Neural cell (in vitro differentiated cells): ENCODE measurements at regions not wholly inside any gene's neighbourhood (a gene's known extent, or its start where the extent isn't known, plus 50 kb on each side); places are given as distances from the start of the nearest gene placed in this dataset.

Experiments
- H2AFZ ChIP-seq: fragments of 200-600, 300-800 bp; sonication (generic), shearing (Covaris generic); 2 replicates; pipeline ENCODE4 v1.6.0; 2014; ENCODE audit warnings: low read depth, mild to moderate bottlenecking, antibody characterized with exemption, low read length, moderate library complexity
- H3F3A ChIP-seq: fragments of 200-600 bp; shearing (Covaris generic); 2 replicates; pipeline ENCODE4 v1.6.1; 2016; ENCODE audit warnings: mild to moderate bottlenecking, moderate library complexity, mixed read lengths, antibody characterized with exemption, low read length; ENCODE audit not compliant: insufficient read depth, poor library complexity, severe bottlenecking
- H3K27ac ChIP-seq: fragments of 200-600, 300-800 bp; sonication (generic), shearing (Covaris generic); 2 replicates; pipeline ENCODE4 v1.5.1; 2014; ENCODE audit warnings: mild to moderate bottlenecking, low read length, moderate library complexity
- H3K27me3 ChIP-seq: fragments of 300-800, 200-600 bp; sonication (generic), shearing (Covaris generic); 2 replicates; pipeline ENCODE4 v1.6.0; 2014; ENCODE audit warnings: mild to moderate bottlenecking, low read depth, low read length, moderate library complexity; ENCODE audit not compliant: insufficient read depth
- H3K36me3 ChIP-seq: fragments of 300-800, 200-600 bp; sonication (generic), shearing (Covaris generic); 2 replicates; pipeline ENCODE4 v1.5.1; 2014; ENCODE audit warnings: mild to moderate bottlenecking, antibody characterized with exemption, low read length, moderate library complexity; ENCODE audit not compliant: insufficient read depth
- H3K4me2 ChIP-seq: fragments of 300-800, 200-600 bp; sonication (generic), shearing (Covaris generic); 2 replicates; pipeline ENCODE4 v1.6.0; 2014; ENCODE audit warnings: mild to moderate bottlenecking, low read length
- H3K4me3 ChIP-seq: fragments of 300-800, 200-600 bp; sonication (generic), shearing (Covaris generic); 2 replicates; pipeline ENCODE4 v1.5.1; 2014; ENCODE audit warnings: mild to moderate bottlenecking, low read length, moderate library complexity
- H3K79me2 ChIP-seq: fragments of 200-600 bp; shearing (Covaris generic); replicated peaks from 2 replicates; pipeline ENCODE4 v1.6.0; 2014; ENCODE audit warnings: mild to moderate bottlenecking, low read length, moderate library complexity; ENCODE audit not compliant: insufficient read depth
- H3K9ac ChIP-seq: fragments of 300-800, 200-600 bp; sonication (generic), shearing (Covaris generic); 2 replicates; pipeline ENCODE4 v1.6.1; 2016; ENCODE audit warnings: mild to moderate bottlenecking, low read length, mixed read lengths
- H3K9me2 ChIP-seq: fragments of 200-600 bp; shearing (Covaris generic); 2 replicates; pipeline ENCODE4 v1.6.1; 2016; ENCODE audit warnings: mild to moderate bottlenecking, low read length, mixed read lengths; ENCODE audit not compliant: insufficient read depth
- H3K9me3 ChIP-seq: fragments of 200-600, 300-800 bp; sonication (generic), shearing (Covaris generic); 2 replicates; pipeline ENCODE4 v1.6.1; 2016; ENCODE audit warnings: mild to moderate bottlenecking, mixed run types, low read length, moderate library complexity, mixed read lengths
- H4K20me1 ChIP-seq: fragments of 200-600 bp; shearing (Covaris generic); 2 replicates; pipeline ENCODE4 v1.6.1; 2016; ENCODE audit warnings: mild to moderate bottlenecking, mixed run types; ENCODE audit not compliant: insufficient read depth
- CTCF ChIP-seq: fragments of 450-650 bp; IDR thresholded peaks from 2 replicates; pipeline ENCODE4 v1.5.1; 2014; ENCODE audit warnings: antibody characterized with exemption, mild to moderate bottlenecking, moderate library complexity; ENCODE audit not compliant: poor library complexity, severe bottlenecking
- EP300 ChIP-seq: fragments of 450-650 bp; conservative IDR thresholded peaks from 2 replicates; pipeline ENCODE4 v1.6.1; 2014; ENCODE audit warnings: antibody characterized with exemption, mild to moderate bottlenecking, moderate library complexity; ENCODE audit not compliant: poor library complexity, severe bottlenecking
- EZH2 ChIP-seq: fragments of 200-600, 300-800 bp; shearing (Covaris generic), sonication (generic); IDR thresholded peaks from 2 replicates; pipeline ENCODE4 v1.6.1; 2014; ENCODE audit warnings: antibody characterized with exemption, low read length, borderline replicate concordance, mild to moderate bottlenecking; ENCODE audit not compliant: insufficient read depth, poor library complexity, severe bottlenecking
- MXI1 ChIP-seq: fragments of 450-650 bp; conservative IDR thresholded peaks from 2 replicates; pipeline ENCODE4 v1.6.1; 2014; ENCODE audit warnings: antibody characterized with exemption, mild to moderate bottlenecking; ENCODE audit not compliant: poor library complexity, severe bottlenecking
- POLR2AphosphoS5 ChIP-seq: IDR thresholded peaks from 2 replicates; pipeline ENCODE4 v1.6.1; 2012
- RAD21 ChIP-seq: fragments of 450-650 bp; conservative IDR thresholded peaks from 2 replicates; pipeline ENCODE4 v1.6.1; 2014; ENCODE audit warnings: antibody characterized with exemption, mild to moderate bottlenecking, moderate library complexity
- REST ChIP-seq: IDR thresholded peaks from 2 replicates; pipeline ENCODE4 v1.6.1; 2012; ENCODE audit warnings: borderline replicate concordance
- TAF1 ChIP-seq: IDR thresholded peaks from 2 replicates; pipeline ENCODE4 v1.6.1; 2012; ENCODE audit warnings: low read depth

- no peak overlapping the region for H3K27ac ChIP-seq
- no peaks in the 10 kb centered on the region for H3K36me3 ChIP-seq
- H4K20me1 ChIP-seq, result no peaks in the 10 kb centered on the region
- no peak overlapping the region for H2AFZ ChIP-seq
- H3F3A ChIP-seq, result no peaks in the 10 kb centered on the region
- H3K4me3 ChIP-seq, result no peak overlapping the region
- H3K9ac ChIP-seq, result no peak overlapping the region
- no peaks in the 10 kb centered on the region for H3K9me3 ChIP-seq
- no peaks in the 10 kb centered on the region for H3K9me2 ChIP-seq
- H3K4me2 ChIP-seq, result no peak overlapping the region
- TF ChIP-seq CTCF, result no peak
- no peak for TF ChIP-seq EP300
- no peak for TF ChIP-seq POLR2AphosphoS5
- no peak for TF ChIP-seq TAF1
- TF ChIP-seq MXI1, result no peak
- TF ChIP-seq REST, result no peak
- TF ChIP-seq EZH2, result no peak
- no peak for TF ChIP-seq RAD21
- no peaks in the 10 kb centered on the region for H3K79me2 ChIP-seq
- H3K27me3 ChIP-seq, result no peaks in the 10 kb centered on the region
Measured at GRCh38 chr2:204298404-204298803, 246.9 kb upstream of the PARD3B start.

- Histone ChIP-seq H3K27ac (no peak overlapping the region), H3K79me2 (no peaks in the 10 kb centered on the region), H3K9me2 (no peaks in the 10 kb centered on the region), H3F3A (no peaks in the 10 kb centered on the region), H2AFZ (no peak overlapping the region), H3K36me3 (no peaks in the 10 kb centered on the region), H3K9ac (no peak overlapping the region), H3K9me3 (no peaks in the 10 kb centered on the region), H3K4me3 (no peak overlapping the region), H4K20me1 (no peaks in the 10 kb centered on the region), H3K4me2 (no peak overlapping the region), H3K27me3 (no peaks in the 10 kb centered on the region)
- no peak for TF ChIP-seq MXI1
- TF ChIP-seq TAF1, result no peak
- no peak for TF ChIP-seq EZH2
- no peak for TF ChIP-seq REST
- TF ChIP-seq RAD21, result no peak
- TF ChIP-seq POLR2AphosphoS5, result no peak
- no peak for TF ChIP-seq EP300
Measured at GRCh38 chr2:204299766-204300165, 245.5 kb upstream of the PARD3B start.
